Heart left ventricle (tissue), 13 donors: ENCODE measurements at regions not wholly inside any gene's neighbourhood (a gene's known extent, or its start where the extent isn't known, plus 50 kb on each side); places are given as distances from the start of the nearest gene placed in this dataset.

Experiments used
- CTCF ChIP-seq, 12 donors: fragments of 200-600 bp; sonication (generic) in 4 of 12; IDR thresholded peaks; one replicate each; pipeline versions ENCODE4 v1.5.0 to v1.8.0; 2018 to 2022; ENCODE audit warnings: antibody characterized with exemption in 12 of 12, mild to moderate bottlenecking in 5 of 12
- POLR2A ChIP-seq, 2 donors: fragments of 450-650 bp; IDR thresholded peaks; one replicate each; pipeline ENCODE4 v1.6.1; 2017; ENCODE audit warnings: antibody characterized with exemption in 2 of 2, mild to moderate bottlenecking in 2 of 2, moderate library complexity in 2 of 2
- donor health status: ischemic (EF 13 %, LVEDD 7.1; RV severe dilation, severe dysfunction).
- donor health status: DM: no; HTN: yes; CAD: no.
- donor health status: DM: no; HTN: no; CAD: no.
- donor health status: ischemic (EF 25% LVEDD 6.9; RV normal size, moderate dysfunction).
- donor health status: ischemic (EF 25% LVEDD 5.7; RV mildly dilated, moderate dysfunction).
- donor health status: ischemic (EF 35%, LVEDD 5.7; RV mildly dilated, moderate dysfunction).
- donor health status: nonischemic (EF 11% LVEDD 7.7; RV severe dilation, severe dysfunction).
- donor health status: DM: yes; HTN: yes; CAD: no.
- donor health status: PGD.
- donor health status: ischemic (EF 29% LVEDD 5.4; RV normal size, mild dysfunction).
- donor health status: nonischemic (EF 23%, LVEDD 6.1; RV moderate dilation, normal function).

- TF ChIP-seq CTCF (IDR thresholded peaks at IDR 0.05) (no peak), POLR2A (IDR thresholded peaks at IDR 0.05) (no peak)
Observed at GRCh38 chr13:38173403-38173802, 176.2 kb upstream of the UFM1 start.
